ENCODE measurements at regions not wholly inside any gene's neighbourhood (a gene's known extent, or its start where the extent isn't known, plus 50 kb on each side); places are given as distances from the start of the nearest gene placed in this dataset.
"Not testable (repeated sequence)": the region's sequence is repeated elsewhere in the genome, so short reads cannot be mapped to it uniquely, and the experiment has no call there.

GRCh38 chr16:64278196-64278595 lies 843.7 kb downstream of the CDH11 start:
- Histone ChIP-seq H3K9me3 (no peaks in the 10 kb centered on the region), H3K27ac (no peak overlapping the region), H3K4me1 (no peaks in the 10 kb centered on the region), H3K36me3 (no peaks in the 10 kb centered on the region), H3K4me3 (no peak overlapping the region), H3K27me3 (no peaks in the 10 kb centered on the region)
- intact Hi-C loops (cut with DNase I), result no loop called here
- no peak for TF ChIP-seq CTCF (IDR thresholded peaks at IDR 0.05)
- no peak for TF ChIP-seq POLR2A (IDR thresholded peaks at IDR 0.05)
- TF ChIP-seq POLR2AphosphoS5 (IDR thresholded peaks at IDR 0.05; ENCODE audit: insufficient read depth in 1 of 2, low read depth in 1 of 2), result no peak
- no peak for DNase-seq (ENCODE audit: extremely low spot score in 2 of 2)

- Histone ChIP-seq H3K9me3 (no peaks in the 10 kb centered on the region), H3K27ac (no peak overlapping the region), H3K4me3 (no peak overlapping the region), H3K4me1 (no peaks in the 10 kb centered on the region), H3K36me3 (no peaks in the 10 kb centered on the region), H3K27me3 (no peaks in the 10 kb centered on the region)
- DNase-seq (ENCODE audit: extremely low spot score in 2 of 2), result no peak
- intact Hi-C loops (cut with DNase I), result no loop called here
- TF ChIP-seq POLR2A (IDR thresholded peaks at IDR 0.05) (no peak), POLR2AphosphoS5 (IDR thresholded peaks at IDR 0.05; ENCODE audit: insufficient read depth in 1 of 2, low read depth in 1 of 2) (no peak), CTCF (IDR thresholded peaks at IDR 0.05) (no peak)
These were observed 845.2 kb downstream of the CDH11 start for GRCh38 chr16:64276646-64277045.

DNA sequence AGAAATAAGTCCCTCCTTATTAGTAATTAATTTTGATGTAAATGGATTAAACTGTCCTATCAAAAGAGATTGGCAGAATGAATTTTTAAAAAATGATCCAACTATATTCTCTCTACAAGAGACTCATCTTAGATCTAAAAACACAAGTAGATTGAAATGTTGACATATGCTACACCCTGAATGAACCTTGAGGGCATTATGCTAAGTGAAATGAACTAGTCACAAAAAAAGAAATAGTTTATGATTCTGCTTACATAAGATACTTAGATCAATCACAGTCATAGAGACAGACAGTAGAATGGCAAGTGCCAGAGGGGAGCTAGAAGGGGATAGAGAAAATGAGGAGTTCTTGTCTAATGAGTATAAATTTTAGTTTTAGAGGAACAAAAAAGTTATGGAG lies 849.8 kb downstream of the CDH11 start:
- H3K4me1 ChIP-seq, result no peaks in the 10 kb centered on the region
- H3K27me3 ChIP-seq, result no peaks in the 10 kb centered on the region
- H3K4me3 ChIP-seq, result no peak overlapping the region
- no peak overlapping the region for H3K27ac ChIP-seq
- DNase-seq (ENCODE audit: extremely low spot score in 2 of 2), result no peak
- TF ChIP-seq POLR2AphosphoS5 (IDR thresholded peaks at IDR 0.05; ENCODE audit: insufficient read depth in 1 of 2, low read depth in 1 of 2), result no peak
- TF ChIP-seq CTCF (IDR thresholded peaks at IDR 0.05), result no peak
- TF ChIP-seq POLR2A (IDR thresholded peaks at IDR 0.05), result no peak
- H3K9me3 ChIP-seq, result no peaks in the 10 kb centered on the region
- no peaks in the 10 kb centered on the region for H3K36me3 ChIP-seq
- intact Hi-C loops (cut with DNase I), result no loop called here

DNA sequence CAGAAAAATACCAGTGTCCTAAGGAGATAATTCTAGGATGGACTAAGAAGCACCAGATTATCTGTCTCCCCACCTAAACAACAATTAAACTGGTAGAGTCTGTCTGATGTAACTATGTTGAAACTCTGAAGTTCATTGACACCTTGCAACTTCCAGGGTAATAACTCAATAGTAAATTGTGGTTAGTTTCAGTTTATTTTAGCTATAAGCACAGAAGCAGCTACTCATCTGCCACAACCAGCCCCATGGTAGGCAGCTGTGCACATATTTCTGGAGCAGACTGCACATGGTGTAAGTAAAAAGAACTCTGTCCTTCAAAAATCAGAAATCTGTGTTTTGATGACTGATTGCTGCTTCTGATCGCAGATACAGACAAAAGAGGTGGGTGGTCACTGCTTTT lies 852.1 kb downstream of the CDH11 start:
- Histone ChIP-seq H3K27ac (no peak overlapping the region), H3K4me1 (no peaks in the 10 kb centered on the region), H3K27me3 (no peaks in the 10 kb centered on the region), H3K9me3 (no peaks in the 10 kb centered on the region), H3K36me3 (no peaks in the 10 kb centered on the region), H3K4me3 (no peak overlapping the region)
- DNase-seq (ENCODE audit: extremely low spot score in 2 of 2), result no peak
- intact Hi-C loops (cut with DNase I), result no loop called here
- TF ChIP-seq POLR2AphosphoS5 (IDR thresholded peaks at IDR 0.05; ENCODE audit: insufficient read depth in 1 of 2, low read depth in 1 of 2) (no peak), POLR2A (IDR thresholded peaks at IDR 0.05) (no peak), CTCF (IDR thresholded peaks at IDR 0.05) (no peak)

GRCh38 chr16:64265756-64266155 lies 856.1 kb downstream of the CDH11 start:
- TF ChIP-seq POLR2A (IDR thresholded peaks at IDR 0.05) (no peak), POLR2AphosphoS5 (IDR thresholded peaks at IDR 0.05; ENCODE audit: insufficient read depth in 1 of 2, low read depth in 1 of 2) (no peak), CTCF (IDR thresholded peaks at IDR 0.05) (no peak)
- Histone ChIP-seq H3K27me3 (no peaks in the 10 kb centered on the region), H3K4me3 (no peak overlapping the region), H3K36me3 (no peaks in the 10 kb centered on the region), H3K4me1 (no peaks in the 10 kb centered on the region), H3K9me3 (no peaks in the 10 kb centered on the region), H3K27ac (no peak overlapping the region)
- no peak for DNase-seq (ENCODE audit: extremely low spot score in 2 of 2)
- intact Hi-C loops (cut with DNase I), result no loop called here

- H3K9me3 ChIP-seq; intact Hi-C loops (cut with DNase I); DNase-seq (ENCODE audit: extremely low spot score in 2 of 2); H3K4me1 ChIP-seq; H3K36me3 ChIP-seq; H3K27me3 ChIP-seq; H3K27ac ChIP-seq; H3K4me3 ChIP-seq: not testable (repeated sequence)
These were observed 861.0 kb downstream of the CDH11 start for GRCh38 chr16:64260631-64261401.

Measured in vagina (tissue), 2 donors.